PC-9 (cell line): ENCODE measurements at regions not wholly inside any gene's neighbourhood (a gene's known extent, or its start where the extent isn't known, plus 50 kb on each side); places are given as distances from the start of the nearest gene placed in this dataset.

Experiments
- BruUV-seq: library from RNA; stranded (reverse); fragments of 400-500 nt; replicated peaks from 2 replicates; lab custom pipeline; 2021; lab: Mats Ljungman, UMichigan
- CTCF ChIA-PET: fragments of 300-600 bp; sonication (Branson Sonifier 250); formaldehyde crosslinking; loops from one replicate; lab custom pipeline; 2022; ENCODE audit warnings: antibody characterized with exemption; lab: Charles Lee
- POLR2A ChIA-PET: fragments of 300-600 bp; sonication (Branson Sonifier 250); formaldehyde crosslinking; loops from one replicate; lab custom pipeline; 2022; ENCODE audit warnings: antibody characterized with exemption; ENCODE audit not compliant: unreplicated experiment; lab: Charles Lee
- DNase-seq, 2 experiments: peaks; one replicate each; pipeline versions ENCODE4 v3.0.0 to v3.0.0-alpha.2; 2015 to 2022; ENCODE audit warnings: mixed read lengths in 1 of 2
- H2AFZ ChIP-seq: fragments of 200-600 bp; sonication (generic); 2 replicates; pipeline ENCODE4 v1.8.1; 2017; ENCODE audit warnings: antibody characterized with exemption
- H3F3A ChIP-seq: fragments of 200-600 bp; sonication (generic); 2 replicates; pipeline ENCODE4 v1.8.1; 2017; ENCODE audit warnings: antibody characterized with exemption, mild to moderate bottlenecking, low read depth; ENCODE audit not compliant: insufficient read depth
- H3K27ac ChIP-seq: fragments of 200-600 bp; sonication (generic); 2 replicates; pipeline ENCODE4 v1.6.1; 2016; ENCODE audit warnings: mixed run types
- H3K27me3 ChIP-seq: fragments of 200-600 bp; sonication (generic); 2 replicates; pipeline ENCODE4 v1.6.1; 2016; ENCODE audit warnings: low read depth, mixed run types; ENCODE audit not compliant: insufficient read depth
- H3K36me3 ChIP-seq: fragments of 200-600 bp; sonication (generic); 2 replicates; pipeline ENCODE4 v1.6.1; 2016; ENCODE audit warnings: low read depth, mixed run types
- H3K4me1 ChIP-seq: fragments of 200-600 bp; sonication (generic); replicated peaks from 2 replicates; pipeline ENCODE4 v1.6.1; 2016; ENCODE audit warnings: mixed run types; ENCODE audit not compliant: insufficient read depth
- H3K4me2 ChIP-seq: fragments of 200-600 bp; sonication (generic); 2 replicates; pipeline ENCODE4 v1.6.1; 2017; ENCODE audit warnings: mixed run types
- H3K4me3 ChIP-seq: fragments of 200-600 bp; sonication (generic); 2 replicates; pipeline ENCODE4 v1.6.1; 2016; ENCODE audit warnings: mixed run types
- H3K79me2 ChIP-seq: fragments of 200-600 bp; sonication (generic); 2 replicates; pipeline ENCODE4 v1.6.1; 2017; ENCODE audit warnings: low read depth, mixed run types
- H3K9me2 ChIP-seq: fragments of 200-600 bp; sonication (generic); 2 replicates; pipeline ENCODE4 v1.8.1; 2017; ENCODE audit warnings: mild to moderate bottlenecking; ENCODE audit not compliant: insufficient read depth
- H3K9me3 ChIP-seq: fragments of 200-600 bp; sonication (generic); 2 replicates; pipeline ENCODE4 v1.8.1; 2016; ENCODE audit warnings: low read depth; ENCODE audit not compliant: insufficient read depth
- H4K20me1 ChIP-seq: fragments of 200-600 bp; sonication (generic); 2 replicates; pipeline ENCODE4 v1.8.1; 2017; ENCODE audit not compliant: insufficient read depth
- EZH2 ChIP-seq: fragments of 200-600 bp; sonication (generic); IDR thresholded peaks from 2 replicates; pipeline ENCODE4 v1.8.0; 2017; ENCODE audit warnings: antibody characterized with exemption, low read depth
- intact Hi-C: fragments of 100-400 bp; cut with micrococcal nuclease; formaldehyde crosslinking; loops from one replicate; pipeline ENCODE4 v1.10.0; 2022; ENCODE audit not compliant: unreplicated experiment
- TF ChIP-seq, protein P1 (sequence below): fragments of 200-600 bp; sonication (generic); conservative IDR thresholded peaks from 2 replicates; pipeline ENCODE4 v1.6.1; 2017; ENCODE audit warnings: mixed run types, antibody characterized with exemption, mild to moderate bottlenecking, moderate library complexity

DNA sequence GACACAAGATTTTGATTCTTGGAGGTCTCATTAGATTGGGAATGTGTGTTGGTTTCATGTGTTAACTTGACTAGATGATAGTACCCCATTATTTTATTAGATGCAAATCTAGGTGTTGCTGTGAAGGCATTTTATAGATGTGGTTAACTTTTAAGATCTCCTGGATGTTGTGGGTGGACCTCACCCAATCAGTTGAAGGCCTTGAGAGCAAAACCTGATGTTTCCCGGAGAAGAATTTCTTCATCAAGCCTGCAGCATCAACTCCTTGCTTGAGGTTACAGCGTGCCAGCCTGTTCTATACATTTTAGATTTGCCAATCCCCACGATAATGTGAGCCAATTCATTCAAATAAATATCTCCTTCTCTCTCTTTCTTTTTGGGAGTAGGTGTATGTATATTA, 66.8 kb upstream of the EXOC2 start:
- Histone ChIP-seq H3K27ac (no peak overlapping the region), H3K9me2 (no peaks in the 10 kb centered on the region), H2AFZ (no peak overlapping the region), H4K20me1 (no peaks in the 10 kb centered on the region), H3K4me3 (no peak overlapping the region), H3K4me2 (no peak overlapping the region), H3K79me2 (no peaks in the 10 kb centered on the region), H3K27me3 (peaks cover 9% of the 10 kb centered on the region; the same call in 1 of the 2 replicates), H3K36me3 (no peaks in the 10 kb centered on the region), H3K4me1 (no peaks in the 10 kb centered on the region), H3F3A (no peaks in the 10 kb centered on the region), H3K9me3 (no peaks in the 10 kb centered on the region)
- intact Hi-C loops: no loop called here
- BruUV-seq: no TSS peak
- TF ChIP-seq EZH2: no peak
- TF ChIP-seq, protein P1, sequence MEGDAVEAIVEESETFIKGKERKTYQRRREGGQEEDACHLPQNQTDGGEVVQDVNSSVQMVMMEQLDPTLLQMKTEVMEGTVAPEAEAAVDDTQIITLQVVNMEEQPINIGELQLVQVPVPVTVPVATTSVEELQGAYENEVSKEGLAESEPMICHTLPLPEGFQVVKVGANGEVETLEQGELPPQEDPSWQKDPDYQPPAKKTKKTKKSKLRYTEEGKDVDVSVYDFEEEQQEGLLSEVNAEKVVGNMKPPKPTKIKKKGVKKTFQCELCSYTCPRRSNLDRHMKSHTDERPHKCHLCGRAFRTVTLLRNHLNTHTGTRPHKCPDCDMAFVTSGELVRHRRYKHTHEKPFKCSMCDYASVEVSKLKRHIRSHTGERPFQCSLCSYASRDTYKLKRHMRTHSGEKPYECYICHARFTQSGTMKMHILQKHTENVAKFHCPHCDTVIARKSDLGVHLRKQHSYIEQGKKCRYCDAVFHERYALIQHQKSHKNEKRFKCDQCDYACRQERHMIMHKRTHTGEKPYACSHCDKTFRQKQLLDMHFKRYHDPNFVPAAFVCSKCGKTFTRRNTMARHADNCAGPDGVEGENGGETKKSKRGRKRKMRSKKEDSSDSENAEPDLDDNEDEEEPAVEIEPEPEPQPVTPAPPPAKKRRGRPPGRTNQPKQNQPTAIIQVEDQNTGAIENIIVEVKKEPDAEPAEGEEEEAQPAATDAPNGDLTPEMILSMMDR: no peak
- no peak for DNase-seq
- ChIA-PET CTCF (no interaction called here), POLR2A (no interaction called here)

DNA sequence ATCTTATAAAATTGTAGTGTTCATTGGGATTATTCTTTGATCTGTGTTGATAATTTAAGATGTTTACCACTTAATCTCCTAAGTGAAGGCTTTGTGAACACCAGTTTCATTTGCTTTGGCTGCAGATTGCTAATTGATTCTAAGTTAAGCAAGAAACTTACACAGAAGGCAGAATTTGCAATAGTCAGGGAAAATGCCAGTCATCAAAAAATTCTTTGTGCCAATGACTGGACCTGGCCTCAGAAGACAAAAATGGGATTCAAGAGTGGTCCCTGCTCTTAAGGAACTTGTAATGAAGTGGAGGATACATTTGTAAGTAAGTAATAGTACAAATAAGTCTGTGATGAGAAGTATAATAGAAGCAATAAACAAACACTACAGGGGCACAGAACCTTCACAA, 63.3 kb upstream of the EXOC2 start:
- Histone ChIP-seq H3K36me3 (no peaks in the 10 kb centered on the region), H3K4me2 (no peak overlapping the region), H2AFZ (no peak overlapping the region), H3K4me1 (no peaks in the 10 kb centered on the region), H3K27ac (no peak overlapping the region), H3K9me3 (no peaks in the 10 kb centered on the region), H3K4me3 (no peak overlapping the region), H4K20me1 (no peaks in the 10 kb centered on the region), H3K27me3 (no peaks in the 10 kb centered on the region), H3K79me2 (no peaks in the 10 kb centered on the region), H3F3A (no peaks in the 10 kb centered on the region), H3K9me2 (no peaks in the 10 kb centered on the region)
- intact Hi-C loops: no loop called here
- TF ChIP-seq, protein P1: no peak
- TF ChIP-seq EZH2: no peak
- DNase-seq: no peak
- ChIA-PET CTCF (no interaction called here), POLR2A (no interaction called here)
- no TSS peak for BruUV-seq

DNA sequence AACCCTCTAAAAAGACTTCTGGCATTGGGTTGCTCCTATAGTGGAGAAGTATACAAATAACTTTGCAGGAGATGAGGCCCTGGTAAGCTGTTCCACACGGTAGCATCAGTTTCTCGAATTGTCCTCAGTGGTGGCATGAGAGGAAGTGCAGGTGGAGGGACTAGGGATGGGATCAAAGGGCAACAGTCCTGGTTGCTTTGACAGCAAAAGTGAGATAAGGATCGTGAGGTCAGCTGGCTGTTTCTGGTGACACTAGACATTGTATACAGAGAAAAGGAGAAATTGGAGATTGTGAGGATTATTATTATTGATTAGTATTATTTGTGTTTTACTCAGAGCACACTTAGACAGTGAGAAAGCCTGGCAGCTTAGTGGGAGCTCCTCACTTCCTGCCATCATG, 61.3 kb upstream of the EXOC2 start:
- Histone ChIP-seq H3K27ac (no peak overlapping the region), H2AFZ (no peak overlapping the region), H3F3A (no peaks in the 10 kb centered on the region), H3K79me2 (no peaks in the 10 kb centered on the region), H4K20me1 (no peaks in the 10 kb centered on the region), H3K4me2 (no peak overlapping the region), H3K36me3 (no peaks in the 10 kb centered on the region), H3K27me3 (no peaks in the 10 kb centered on the region), H3K9me3 (no peaks in the 10 kb centered on the region), H3K9me2 (no peaks in the 10 kb centered on the region), H3K4me1 (no peaks in the 10 kb centered on the region), H3K4me3 (no peak overlapping the region)
- TF ChIP-seq, protein P1: no peak
- TF ChIP-seq EZH2: no peak
- ChIA-PET POLR2A (no interaction called here), CTCF (no interaction called here)
- no TSS peak for BruUV-seq
- no peak for DNase-seq
- intact Hi-C loops: no loop called here
